ENCODE measurements at regions not wholly inside any gene's neighbourhood (a gene's known extent, or its start where the extent isn't known, plus 50 kb on each side); places are given as distances from the start of the nearest gene placed in this dataset.
"Not testable (repeated sequence)": the region's sequence is repeated elsewhere in the genome, so short reads cannot be mapped to it uniquely, and the experiment has no call there.

DNA sequence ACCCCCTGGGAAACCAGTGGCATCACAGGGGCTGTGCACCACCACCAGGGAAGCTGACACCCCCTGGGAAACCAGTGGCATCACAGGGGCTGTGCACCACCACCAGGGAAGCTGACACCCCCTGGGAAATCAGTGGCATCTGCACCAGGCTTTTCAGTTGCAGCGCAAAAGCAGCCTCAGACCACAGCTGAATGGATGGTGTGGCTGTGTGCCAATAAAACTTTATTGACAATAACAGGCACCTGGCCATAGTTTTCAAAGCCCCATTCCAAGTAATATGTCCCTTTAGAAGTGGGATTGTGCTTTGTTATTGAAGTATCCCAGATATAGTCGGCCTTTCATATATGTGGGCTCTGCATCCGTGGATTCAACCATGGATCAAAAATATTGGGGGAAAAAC is 146.3 kb upstream of the HDAC4 start:
- not testable (repeated sequence) for H3K27me3 ChIP-seq (ENCODE audit: control insufficient read depth in 2 of 2, insufficient read depth in 1 of 2, low read length in 1 of 2); H3K4me3 ChIP-seq (ENCODE audit: low read length in 2 of 2); DNase-seq (ENCODE audit: low read depth in 6 of 9, low spot score in 9 of 9); H3K36me3 ChIP-seq (ENCODE audit: control insufficient read depth in 2 of 2, insufficient read depth in 2 of 2, low read length in 1 of 2); H3K27ac ChIP-seq (ENCODE audit: low read depth in 1 of 2, low read length in 1 of 2)
- WGBS: 85% methylated on average over 3 of the region's 3 CpGs
- Histone ChIP-seq H3K4me1 (ENCODE audit: control insufficient read depth in 2 of 2, insufficient read depth in 2 of 2, low read length in 2 of 2) (peaks cover 47 to 83% of the 10 kb centered on the region in 2 donors), H3K9me3 (ENCODE audit: control insufficient read depth in 2 of 2, insufficient read depth in 1 of 2, low read length in 1 of 2) (peaks cover 0 to 26% of the 10 kb centered on the region in 2 donors)

GRCh38 chr2:239546541-239546940 is 145.7 kb upstream of the HDAC4 start:
- WGBS: 96% methylated on average over 9 of the region's 9 CpGs
- no peaks in the 10 kb centered on the region for H3K27me3 ChIP-seq (ENCODE audit: control insufficient read depth in 2 of 2, insufficient read depth in 1 of 2, low read length in 1 of 2)
- no peak for DNase-seq (ENCODE audit: low read depth in 6 of 9, low spot score in 9 of 9)

GRCh38 chr2:239545741-239546392 is 145.0 kb upstream of the HDAC4 start:
- H3K27ac ChIP-seq (ENCODE audit: low read depth in 1 of 2, low read length in 1 of 2): peak overlapping the region in 1 of 2 donors; percentile 67
- no peak for DNase-seq (ENCODE audit: low read depth in 6 of 9, low spot score in 9 of 9)
- peaks cover 43 to 71% of the 10 kb centered on the region in 2 donors for H3K4me1 ChIP-seq (ENCODE audit: control insufficient read depth in 2 of 2, insufficient read depth in 2 of 2, low read length in 2 of 2)
- H3K9me3 ChIP-seq (ENCODE audit: control insufficient read depth in 2 of 2, insufficient read depth in 1 of 2, low read length in 1 of 2): peaks cover 0 to 26% of the 10 kb centered on the region in 2 donors
- no peaks in the 10 kb centered on the region for H3K27me3 ChIP-seq (ENCODE audit: control insufficient read depth in 2 of 2, insufficient read depth in 1 of 2, low read length in 1 of 2)
- WGBS: 96% methylated on average over 14 of the region's 14 CpGs
- no peaks in the 10 kb centered on the region for H3K36me3 ChIP-seq (ENCODE audit: control insufficient read depth in 2 of 2, insufficient read depth in 2 of 2, low read length in 1 of 2)
- no peak overlapping the region for H3K4me3 ChIP-seq (ENCODE audit: low read length in 2 of 2)

More at GRCh38 chr2:239546541-239546940, 145.7 kb upstream of the HDAC4 start:
- Histone ChIP-seq H3K27ac (ENCODE audit: low read depth in 1 of 2, low read length in 1 of 2) (no peak overlapping the region), H3K36me3 (ENCODE audit: control insufficient read depth in 2 of 2, insufficient read depth in 2 of 2, low read length in 1 of 2) (no peaks in the 10 kb centered on the region), H3K9me3 (ENCODE audit: control insufficient read depth in 2 of 2, insufficient read depth in 1 of 2, low read length in 1 of 2) (peaks cover 0 to 26% of the 10 kb centered on the region in 2 donors), H3K4me3 (ENCODE audit: low read length in 2 of 2) (no peak overlapping the region), H3K4me1 (ENCODE audit: control insufficient read depth in 2 of 2, insufficient read depth in 2 of 2, low read length in 2 of 2) (peaks cover 45 to 78% of the 10 kb centered on the region in 2 donors)

DNA sequence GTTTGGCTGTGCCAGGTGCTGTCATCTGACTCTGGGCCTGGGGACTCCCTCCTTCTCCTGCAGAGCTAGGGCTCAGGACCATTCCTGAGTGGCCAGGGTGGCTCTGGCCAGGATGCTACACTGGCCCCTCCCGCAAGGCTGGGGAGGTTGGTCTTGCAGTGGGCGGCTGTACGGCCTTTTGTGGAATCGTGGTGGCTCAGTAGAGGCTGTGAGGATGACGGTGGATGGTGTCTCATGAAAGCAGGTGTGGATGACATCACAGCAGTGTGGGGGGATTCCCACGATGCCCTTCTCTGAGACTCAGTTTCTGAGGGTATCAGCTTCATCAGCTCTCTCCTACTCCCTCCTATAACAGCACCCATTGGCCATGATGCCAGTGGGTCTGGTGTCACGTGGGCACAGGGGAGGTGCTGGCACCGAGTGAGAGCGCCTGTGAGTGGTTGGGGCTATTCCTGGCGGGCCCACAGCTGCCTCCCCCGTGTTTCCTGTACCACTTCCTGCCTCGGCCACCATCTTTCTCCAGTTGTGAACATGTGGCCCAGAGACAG is 144.2 kb upstream of the HDAC4 start:
- H3K27me3 ChIP-seq (ENCODE audit: control insufficient read depth in 2 of 2, insufficient read depth in 1 of 2, low read length in 1 of 2): no peaks in the 10 kb centered on the region
- peaks cover 40 to 68% of the 10 kb centered on the region in 2 donors for H3K4me1 ChIP-seq (ENCODE audit: control insufficient read depth in 2 of 2, insufficient read depth in 2 of 2, low read length in 2 of 2)
- DNase-seq (ENCODE audit: low read depth in 6 of 9, low spot score in 9 of 9): peak in 4 of 9 donors; percentile 63 to 86 (median 68)
- peaks cover 0 to 21% of the 10 kb centered on the region in 2 donors for H3K9me3 ChIP-seq (ENCODE audit: control insufficient read depth in 2 of 2, insufficient read depth in 1 of 2, low read length in 1 of 2)
- no peak overlapping the region for H3K4me3 ChIP-seq (ENCODE audit: low read length in 2 of 2)
- H3K27ac ChIP-seq (ENCODE audit: low read depth in 1 of 2, low read length in 1 of 2): peak overlapping the region in 1 of 2 donors; percentile 67
- 24% methylated on average over 12 of the region's 12 CpGs for WGBS
- no peaks in the 10 kb centered on the region for H3K36me3 ChIP-seq (ENCODE audit: control insufficient read depth in 2 of 2, insufficient read depth in 2 of 2, low read length in 1 of 2)

GRCh38 chr2:239544143-239544917 is 143.5 kb upstream of the HDAC4 start:
- 95% methylated on average over 8 of the region's 8 CpGs for WGBS
- peaks cover 0 to 21% of the 10 kb centered on the region in 2 donors for H3K9me3 ChIP-seq (ENCODE audit: control insufficient read depth in 2 of 2, insufficient read depth in 1 of 2, low read length in 1 of 2)
- H3K4me3 ChIP-seq (ENCODE audit: low read length in 2 of 2): no peak overlapping the region
- H3K4me1 ChIP-seq (ENCODE audit: control insufficient read depth in 2 of 2, insufficient read depth in 2 of 2, low read length in 2 of 2): peaks cover 33 to 61% of the 10 kb centered on the region in 2 donors
- H3K27ac ChIP-seq (ENCODE audit: low read depth in 1 of 2, low read length in 1 of 2): peak overlapping the region in 1 of 2 donors; percentile 67
- no peaks in the 10 kb centered on the region for H3K36me3 ChIP-seq (ENCODE audit: control insufficient read depth in 2 of 2, insufficient read depth in 2 of 2, low read length in 1 of 2)
- DNase-seq (ENCODE audit: low read depth in 6 of 9, low spot score in 9 of 9): no peak
- no peaks in the 10 kb centered on the region for H3K27me3 ChIP-seq (ENCODE audit: control insufficient read depth in 2 of 2, insufficient read depth in 1 of 2, low read length in 1 of 2)

GRCh38 chr2:239543702-239544101 is 142.9 kb upstream of the HDAC4 start:
- H3K4me3 ChIP-seq (ENCODE audit: low read length in 2 of 2): no peak overlapping the region
- DNase-seq (ENCODE audit: low read depth in 6 of 9, low spot score in 9 of 9): peak in 1 of 9 donors; percentile 61
- H3K27me3 ChIP-seq (ENCODE audit: control insufficient read depth in 2 of 2, insufficient read depth in 1 of 2, low read length in 1 of 2): no peaks in the 10 kb centered on the region
- peaks cover 27 to 55% of the 10 kb centered on the region in 2 donors for H3K4me1 ChIP-seq (ENCODE audit: control insufficient read depth in 2 of 2, insufficient read depth in 2 of 2, low read length in 2 of 2)
- peaks cover 0 to 14% of the 10 kb centered on the region in 2 donors for H3K9me3 ChIP-seq (ENCODE audit: control insufficient read depth in 2 of 2, insufficient read depth in 1 of 2, low read length in 1 of 2)
- no peak overlapping the region for H3K27ac ChIP-seq (ENCODE audit: low read depth in 1 of 2, low read length in 1 of 2)
- no peaks in the 10 kb centered on the region for H3K36me3 ChIP-seq (ENCODE audit: control insufficient read depth in 2 of 2, insufficient read depth in 2 of 2, low read length in 1 of 2)
- WGBS: 34% methylated on average over 3 of the region's 3 CpGs

- H3K27ac ChIP-seq (ENCODE audit: low read depth in 1 of 2, low read length in 1 of 2): no peak overlapping the region
- no peak overlapping the region for H3K4me3 ChIP-seq (ENCODE audit: low read length in 2 of 2)
- no peak for DNase-seq (ENCODE audit: low read depth in 6 of 9, low spot score in 9 of 9)
- H3K27me3 ChIP-seq (ENCODE audit: control insufficient read depth in 2 of 2, insufficient read depth in 1 of 2, low read length in 1 of 2): no peaks in the 10 kb centered on the region
- 52% methylated on average over 7 of the region's 7 CpGs for WGBS
- peaks cover 0 to 4% of the 10 kb centered on the region in 2 donors for H3K9me3 ChIP-seq (ENCODE audit: control insufficient read depth in 2 of 2, insufficient read depth in 1 of 2, low read length in 1 of 2)
- H3K4me1 ChIP-seq (ENCODE audit: control insufficient read depth in 2 of 2, insufficient read depth in 2 of 2, low read length in 2 of 2): peaks cover 13 to 22% of the 10 kb centered on the region in 2 donors
- no peaks in the 10 kb centered on the region for H3K36me3 ChIP-seq (ENCODE audit: control insufficient read depth in 2 of 2, insufficient read depth in 2 of 2, low read length in 1 of 2)
Observed at GRCh38 chr2:239540174-239540573, 139.4 kb upstream of the HDAC4 start.

- H3K27me3 ChIP-seq (ENCODE audit: control insufficient read depth in 2 of 2, insufficient read depth in 1 of 2, low read length in 1 of 2): no peaks in the 10 kb centered on the region
- no peaks in the 10 kb centered on the region for H3K36me3 ChIP-seq (ENCODE audit: control insufficient read depth in 2 of 2, insufficient read depth in 2 of 2, low read length in 1 of 2)
- 89% methylated on average over 11 of the region's 11 CpGs for WGBS
- peaks cover 10 to 17% of the 10 kb centered on the region in 2 donors for H3K4me1 ChIP-seq (ENCODE audit: control insufficient read depth in 2 of 2, insufficient read depth in 2 of 2, low read length in 2 of 2)
- DNase-seq (ENCODE audit: low read depth in 6 of 9, low spot score in 9 of 9): no peak
- no peak overlapping the region for H3K4me3 ChIP-seq (ENCODE audit: low read length in 2 of 2)
- no peak overlapping the region for H3K27ac ChIP-seq (ENCODE audit: low read depth in 1 of 2, low read length in 1 of 2)
- peaks cover 2 to 7% of the 10 kb centered on the region in 2 donors for H3K9me3 ChIP-seq (ENCODE audit: control insufficient read depth in 2 of 2, insufficient read depth in 1 of 2, low read length in 1 of 2)
Observed at GRCh38 chr2:239539776-239540100, 138.9 kb upstream of the HDAC4 start.
